ENCODE measurements at regions not wholly inside any gene's neighbourhood (a gene's known extent, or its start where the extent isn't known, plus 50 kb on each side); places are given as distances from the start of the nearest gene placed in this dataset.
"Not testable (repeated sequence)": the region's sequence is repeated elsewhere in the genome, so short reads cannot be mapped to it uniquely, and the experiment has no call there.

GRCh38 chr15:94847325-94847724 is 616.0 kb downstream of the MCTP2 start:
- no peak for DNase-seq

GRCh38 chr15:94848054-94848453 is 616.7 kb downstream of the MCTP2 start:
- no peak for DNase-seq

GRCh38 chr15:94855018-94855408 is 623.7 kb downstream of the MCTP2 start:
- DNase-seq, result no peak

- no peak for DNase-seq
These were observed 624.3 kb downstream of the MCTP2 start for GRCh38 chr15:94855409-94856266.

- DNase-seq, result no peak
These were observed 625.0 kb downstream of the MCTP2 start for GRCh38 chr15:94856267-94856854.

GRCh38 chr15:94857466-94857865 is 626.1 kb downstream of the MCTP2 start:
- DNase-seq, result no peak

- DNase-seq, result no peak
These were observed 626.6 kb downstream of the MCTP2 start for GRCh38 chr15:94858011-94858410.

- no peak for DNase-seq
These were observed 627.1 kb downstream of the MCTP2 start for GRCh38 chr15:94858449-94858848.

GRCh38 chr15:94858920-94859319 is 627.6 kb downstream of the MCTP2 start:
- DNase-seq, result no peak

- no peak for DNase-seq
These were observed 633.2 kb downstream of the MCTP2 start for GRCh38 chr15:94864600-94864999.

GRCh38 chr15:94868265-94868664 is 636.9 kb downstream of the MCTP2 start:
- DNase-seq, result not testable (repeated sequence)

GRCh38 chr15:94875550-94875949 is 644.2 kb downstream of the MCTP2 start:
- DNase-seq, result no peak

- DNase-seq, result no peak
These were observed 646.5 kb downstream of the MCTP2 start for GRCh38 chr15:94877833-94878232.

GRCh38 chr15:94882071-94882712 is 650.8 kb downstream of the MCTP2 start:
- DNase-seq, result no peak

- no peak for DNase-seq
These were observed 656.0 kb downstream of the MCTP2 start for GRCh38 chr15:94887391-94887790.

GRCh38 chr15:94889153-94889552 is 657.8 kb downstream of the MCTP2 start:
- DNase-seq, result no peak

GRCh38 chr15:94893091-94893490 is 661.7 kb downstream of the MCTP2 start:
- no peak for DNase-seq

GRCh38 chr15:94894056-94894455 is 662.7 kb downstream of the MCTP2 start:
- DNase-seq, result no peak

- no peak for DNase-seq
These were observed 678.1 kb downstream of the MCTP2 start for GRCh38 chr15:94909510-94909909.

- no peak for DNase-seq
These were observed 678.8 kb downstream of the MCTP2 start for GRCh38 chr15:94910166-94910565.

- no peak for DNase-seq
These were observed 681.4 kb downstream of the MCTP2 start for GRCh38 chr15:94912760-94913159.

- no peak for DNase-seq
These were observed 685.7 kb downstream of the MCTP2 start for GRCh38 chr15:94917068-94917467.

GRCh38 chr15:94921936-94922335 is 690.6 kb downstream of the MCTP2 start:
- no peak for DNase-seq

- no peak for DNase-seq
These were observed 692.7 kb downstream of the MCTP2 start for GRCh38 chr15:94924057-94924456.

Data from CD4-positive, alpha-beta T cell treated with Interleukin-12 subunit alpha and Interleukin-12 subunit beta, for 1 hour (primary cell).